ENCODE measurements at regions not wholly inside any gene's neighbourhood (a gene's known extent, or its start where the extent isn't known, plus 50 kb on each side); places are given as distances from the start of the nearest gene placed in this dataset.

DNA sequence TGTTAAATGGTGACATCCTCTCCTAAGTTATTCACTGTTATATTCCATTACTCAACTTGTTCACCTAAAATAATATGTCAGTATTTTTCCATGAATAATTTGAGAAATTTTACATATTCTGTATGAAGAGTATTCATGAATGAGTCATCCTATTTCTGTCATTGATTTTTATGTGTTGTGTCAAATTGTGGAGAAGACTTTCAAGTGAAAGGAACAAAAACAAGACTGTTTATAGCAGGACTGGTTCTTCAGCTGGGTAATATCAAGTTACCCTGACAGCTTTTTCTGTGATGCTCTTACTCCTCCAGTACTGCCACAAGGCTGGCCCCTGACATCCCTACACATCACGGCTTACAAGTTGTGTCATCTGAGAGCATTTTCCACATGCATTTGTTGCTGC, 847.7 kb downstream of the NCAM2 start:
- no peak for TF ChIP-seq CTCF (conservative IDR thresholded peaks at IDR 0.05)
- TF ChIP-seq EZH2 (IDR thresholded peaks at IDR 0.05; ENCODE audit: low read depth) = no peak
